HFF-Myc (cell line): ENCODE measurements at regions not wholly inside any gene's neighbourhood (a gene's known extent, or its start where the extent isn't known, plus 50 kb on each side); places are given as distances from the start of the nearest gene placed in this dataset.

Experiments used
- DNase-seq: peaks from one replicate; pipeline ENCODE4 v3.0.0-alpha.2; 2011; ENCODE audit warnings: low read depth; ENCODE audit errors: extremely low read depth
- H3K4me3 ChIP-seq: replicated peaks from 2 replicates; pipeline ENCODE4 v1.5.1; 2011; ENCODE audit warnings: low read depth, mild to moderate bottlenecking, control low read depth, low read length
- CTCF ChIP-seq: IDR thresholded peaks from 2 replicates; pipeline ENCODE4 v1.5.1; 2012; ENCODE audit warnings: mild to moderate bottlenecking, low read depth, low read length, control low read depth; ENCODE audit errors: missing control alignments

GRCh38 chr5:89399548-89399947 is 516.6 kb upstream of the MEF2C start:
- TF ChIP-seq CTCF, result no peak
- no peak overlapping the region for H3K4me3 ChIP-seq
- DNase-seq, result no peak

GRCh38 chr5:89397096-89397495 is 514.1 kb upstream of the MEF2C start:
- DNase-seq, result no peak
- no peak for TF ChIP-seq CTCF
- H3K4me3 ChIP-seq, result no peak overlapping the region

- TF ChIP-seq CTCF, result no peak
- H3K4me3 ChIP-seq, result no peak overlapping the region
- DNase-seq, result no peak
These were observed 513.4 kb upstream of the MEF2C start for GRCh38 chr5:89396278-89396954.

GRCh38 chr5:89395111-89395510 is 512.1 kb upstream of the MEF2C start:
- TF ChIP-seq CTCF, result no peak
- DNase-seq, result no peak
- no peak overlapping the region for H3K4me3 ChIP-seq

GRCh38 chr5:89388872-89389271 is 505.9 kb upstream of the MEF2C start:
- H3K4me3 ChIP-seq, result no peak overlapping the region
- no peak for TF ChIP-seq CTCF
- no peak for DNase-seq

- DNase-seq, result no peak
- TF ChIP-seq CTCF, result no peak
- H3K4me3 ChIP-seq, result no peak overlapping the region
These were observed 501.4 kb upstream of the MEF2C start for GRCh38 chr5:89384391-89384790.

- no peak for DNase-seq
- no peak for TF ChIP-seq CTCF
- H3K4me3 ChIP-seq, result no peak overlapping the region
These were observed 497.7 kb upstream of the MEF2C start for GRCh38 chr5:89380635-89381034.
